KMS-11 (cell line): ENCODE measurements at regions not wholly inside any gene's neighbourhood (a gene's known extent, or its start where the extent isn't known, plus 50 kb on each side); places are given as distances from the start of the nearest gene placed in this dataset.

Source experiments
- H2AFZ ChIP-seq: fragments of 200-600 bp; sonication (generic); 2 replicates; pipeline ENCODE4 v1.6.1; 2016; ENCODE audit warnings: antibody characterized with exemption, mixed run types, low read depth
- H3K27ac ChIP-seq: fragments of 200-600 bp; sonication (generic); 2 replicates; pipeline ENCODE4 v1.6.1; 2016; ENCODE audit warnings: mild to moderate bottlenecking, mixed run types
- H3K27me3 ChIP-seq: fragments of 200-600 bp; sonication (generic); 2 replicates; pipeline ENCODE4 v1.6.1; 2017; ENCODE audit warnings: mild to moderate bottlenecking, low read depth, mixed run types, moderate library complexity; ENCODE audit not compliant: insufficient read depth
- H3K36me3 ChIP-seq: fragments of 200-600 bp; sonication (generic); 2 replicates; pipeline ENCODE4 v1.6.1; 2017; ENCODE audit warnings: mild to moderate bottlenecking, mixed run types; ENCODE audit not compliant: insufficient read depth
- H3K4me1 ChIP-seq: fragments of 200-600 bp; sonication (generic); 2 replicates; pipeline ENCODE4 v1.6.1; 2016; ENCODE audit warnings: mild to moderate bottlenecking, low read depth, mixed run types; ENCODE audit not compliant: poor library complexity, severe bottlenecking
- H3K4me2 ChIP-seq: fragments of 200-600 bp; sonication (generic); 2 replicates; pipeline ENCODE4 v1.7.0; 2016; ENCODE audit warnings: mild to moderate bottlenecking, mixed run types
- H3K4me3 ChIP-seq: fragments of 200-600 bp; sonication (generic); IDR thresholded peaks from 2 replicates; pipeline ENCODE4 v1.6.1; 2017; ENCODE audit warnings: low read depth, low read length, mixed read lengths; ENCODE audit not compliant: insufficient read depth
- H3K79me2 ChIP-seq: fragments of 200-600 bp; sonication (generic); 2 replicates; pipeline ENCODE4 v1.6.1; 2016; ENCODE audit warnings: low read depth, mixed run types; ENCODE audit not compliant: insufficient read depth
- H3K9ac ChIP-seq: fragments of 200-600 bp; sonication (generic); 2 replicates; pipeline ENCODE4 v1.6.1; 2016; ENCODE audit warnings: mild to moderate bottlenecking, mixed run types
- H4K20me1 ChIP-seq: fragments of 200-600 bp; sonication (generic); 2 replicates; pipeline ENCODE4 v1.6.1; 2016; ENCODE audit warnings: mild to moderate bottlenecking, mixed run types; ENCODE audit not compliant: insufficient read depth
- TF ChIP-seq, protein P1 (sequence below): fragments of 200-600 bp; sonication (generic); conservative IDR thresholded peaks from 2 replicates; pipeline ENCODE4 v1.6.1; 2017; ENCODE audit warnings: low read depth, mild to moderate bottlenecking, antibody characterized with exemption, low read length, moderate library complexity, mixed read lengths

DNA sequence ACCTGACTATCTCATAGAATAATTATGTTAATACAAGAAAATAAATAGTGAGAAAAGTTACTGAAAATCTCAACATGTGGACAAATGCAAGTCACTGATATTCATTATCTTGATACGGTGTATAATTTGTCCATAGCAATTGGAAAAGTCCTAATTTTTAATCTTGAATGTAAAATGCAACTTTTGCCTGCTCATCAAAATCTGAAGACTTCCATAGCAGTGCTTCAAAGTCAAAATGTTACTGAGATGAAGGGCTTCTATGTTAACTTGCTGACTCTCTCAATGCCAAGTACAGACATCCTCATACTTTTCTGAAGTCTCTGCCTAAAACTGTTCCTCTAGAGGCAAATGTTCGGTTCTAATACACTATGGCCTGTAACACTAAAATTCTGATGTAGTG is 1300.1 kb upstream of the EPHA6 start:
- no peaks in the 10 kb centered on the region for H3K4me1 ChIP-seq
- no peaks in the 10 kb centered on the region for H3K27me3 ChIP-seq
- H3K4me2 ChIP-seq: no peak overlapping the region
- H2AFZ ChIP-seq: no peak overlapping the region
- H3K79me2 ChIP-seq: no peaks in the 10 kb centered on the region
- no peak overlapping the region for H3K27ac ChIP-seq
- no peaks in the 10 kb centered on the region for H3K36me3 ChIP-seq
- H3K9ac ChIP-seq: no peak overlapping the region
- H3K4me3 ChIP-seq: no peak overlapping the region
- TF ChIP-seq, protein P1, sequence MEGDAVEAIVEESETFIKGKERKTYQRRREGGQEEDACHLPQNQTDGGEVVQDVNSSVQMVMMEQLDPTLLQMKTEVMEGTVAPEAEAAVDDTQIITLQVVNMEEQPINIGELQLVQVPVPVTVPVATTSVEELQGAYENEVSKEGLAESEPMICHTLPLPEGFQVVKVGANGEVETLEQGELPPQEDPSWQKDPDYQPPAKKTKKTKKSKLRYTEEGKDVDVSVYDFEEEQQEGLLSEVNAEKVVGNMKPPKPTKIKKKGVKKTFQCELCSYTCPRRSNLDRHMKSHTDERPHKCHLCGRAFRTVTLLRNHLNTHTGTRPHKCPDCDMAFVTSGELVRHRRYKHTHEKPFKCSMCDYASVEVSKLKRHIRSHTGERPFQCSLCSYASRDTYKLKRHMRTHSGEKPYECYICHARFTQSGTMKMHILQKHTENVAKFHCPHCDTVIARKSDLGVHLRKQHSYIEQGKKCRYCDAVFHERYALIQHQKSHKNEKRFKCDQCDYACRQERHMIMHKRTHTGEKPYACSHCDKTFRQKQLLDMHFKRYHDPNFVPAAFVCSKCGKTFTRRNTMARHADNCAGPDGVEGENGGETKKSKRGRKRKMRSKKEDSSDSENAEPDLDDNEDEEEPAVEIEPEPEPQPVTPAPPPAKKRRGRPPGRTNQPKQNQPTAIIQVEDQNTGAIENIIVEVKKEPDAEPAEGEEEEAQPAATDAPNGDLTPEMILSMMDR: no peak
- H4K20me1 ChIP-seq: no peaks in the 10 kb centered on the region

DNA sequence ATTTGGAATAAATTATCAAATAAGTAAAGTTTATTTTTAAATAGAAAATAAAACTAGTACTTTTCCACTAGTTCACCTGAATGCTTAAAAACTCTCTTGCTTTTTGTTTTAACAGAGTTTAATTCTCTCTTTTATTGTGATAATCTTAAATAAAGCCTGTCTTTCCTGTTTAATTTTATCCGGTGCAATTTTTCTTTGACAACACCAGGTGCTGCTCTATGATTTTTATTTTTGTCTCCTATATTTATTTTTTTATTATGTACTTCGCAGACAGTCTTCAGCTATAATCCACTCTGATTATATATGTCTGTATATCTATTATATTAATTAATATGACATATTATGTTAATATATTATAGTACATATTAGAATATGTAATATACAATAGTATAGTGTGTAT is 1293.0 kb upstream of the EPHA6 start:
- H3K27me3 ChIP-seq: no peaks in the 10 kb centered on the region
- no peak overlapping the region for H3K27ac ChIP-seq
- H3K4me2 ChIP-seq: no peak overlapping the region
- no peaks in the 10 kb centered on the region for H4K20me1 ChIP-seq
- H3K36me3 ChIP-seq: no peaks in the 10 kb centered on the region
- no peaks in the 10 kb centered on the region for H3K79me2 ChIP-seq
- H3K4me3 ChIP-seq: no peak overlapping the region
- H2AFZ ChIP-seq: no peak overlapping the region
- no peak overlapping the region for H3K9ac ChIP-seq
- no peaks in the 10 kb centered on the region for H3K4me1 ChIP-seq
- TF ChIP-seq, protein P1: no peak

DNA sequence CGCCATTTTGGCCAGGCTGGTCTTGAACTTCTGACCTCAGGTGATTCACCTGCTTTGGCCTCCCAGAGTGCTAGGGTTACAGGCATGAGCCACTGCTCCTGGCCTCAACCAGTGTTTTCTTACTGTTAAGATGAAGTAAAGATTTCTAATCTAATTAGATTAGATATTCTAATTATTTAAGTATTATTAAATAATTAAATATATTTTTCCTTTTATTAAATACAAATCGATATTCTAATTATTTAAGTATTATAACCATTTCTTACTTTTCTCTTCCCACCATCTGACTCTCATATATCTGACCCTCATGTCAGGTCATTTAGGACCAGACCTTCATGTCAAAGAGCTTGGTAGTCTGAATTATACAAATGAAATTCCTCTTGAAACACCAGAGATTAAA is 1291.9 kb upstream of the EPHA6 start:
- Histone ChIP-seq H3K4me1 (no peaks in the 10 kb centered on the region), H3K4me2 (no peak overlapping the region), H3K4me3 (no peak overlapping the region), H3K79me2 (no peaks in the 10 kb centered on the region), H2AFZ (no peak overlapping the region), H3K27ac (no peak overlapping the region), H4K20me1 (no peaks in the 10 kb centered on the region), H3K9ac (no peak overlapping the region), H3K36me3 (no peaks in the 10 kb centered on the region), H3K27me3 (no peaks in the 10 kb centered on the region)
- TF ChIP-seq, protein P1: no peak

DNA sequence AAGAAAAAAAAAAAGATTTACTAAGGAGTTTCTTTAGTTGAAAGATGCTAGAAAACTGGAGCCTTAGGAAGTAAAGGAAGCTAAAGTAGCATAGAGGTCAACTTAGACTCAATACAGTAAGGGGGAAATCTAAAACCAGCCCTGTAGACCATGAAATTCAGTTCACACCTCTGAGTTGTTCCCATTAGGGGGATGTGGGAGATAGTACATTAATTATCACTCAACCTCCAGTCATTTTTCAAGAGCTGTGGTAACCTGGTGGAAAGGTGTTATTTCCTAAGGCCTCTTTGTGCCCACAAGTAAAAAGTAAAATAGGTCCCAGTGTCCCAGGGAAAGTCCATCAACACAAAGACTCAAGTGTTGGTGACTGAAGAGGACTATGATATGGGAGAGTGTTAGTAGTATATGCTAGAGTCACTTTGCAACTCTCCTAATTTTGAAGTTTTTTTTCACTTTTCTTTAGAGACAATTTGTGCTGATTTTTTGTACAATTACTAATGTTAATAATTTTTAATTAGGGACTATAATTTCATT is 1274.4 kb upstream of the EPHA6 start:
- Histone ChIP-seq H3K9ac (no peak overlapping the region), H3K4me3 (no peak overlapping the region), H3K4me2 (no peak overlapping the region), H3K79me2 (no peaks in the 10 kb centered on the region), H4K20me1 (no peaks in the 10 kb centered on the region), H3K27ac (no peak overlapping the region), H2AFZ (no peak overlapping the region), H3K36me3 (no peaks in the 10 kb centered on the region), H3K4me1 (no peaks in the 10 kb centered on the region), H3K27me3 (no peaks in the 10 kb centered on the region)
- TF ChIP-seq, protein P1: no peak
